SK-N-SH (cell line): ENCODE measurements at regions not wholly inside any gene's neighbourhood (a gene's known extent, or its start where the extent isn't known, plus 50 kb on each side); places are given as distances from the start of the nearest gene placed in this dataset.

Experiments used
- CTCF ChIA-PET: fragments of 300-600, 350-600 bp; formaldehyde crosslinking; extraction: SDS; loops from one replicate; lab custom pipeline; 2021; lab: Yijun Ruan, JAX
- POLR2A ChIA-PET: fragments of 350-600 bp; sonication (Branson Sonifier 250); formaldehyde crosslinking; extraction: SDS; loops from one replicate; lab custom pipeline; 2020; ENCODE audit warnings: antibody characterized with exemption, inconsistent platforms; lab: Yijun Ruan, JAX
- DNase-seq: peaks from one replicate; pipeline ENCODE4 v3.0.0; 2012
- H2AFZ ChIP-seq: fragments of 200-600 bp; sonication (generic); 2 replicates; pipeline ENCODE4 v1.8.1; 2016; ENCODE audit warnings: antibody characterized with exemption, mild to moderate bottlenecking, low read depth
- H3F3A ChIP-seq: fragments of 200-600 bp; sonication (generic); replicated peaks from 2 replicates; pipeline ENCODE3; 2016; ENCODE audit warnings: antibody characterized with exemption, mild to moderate bottlenecking; ENCODE audit not compliant: insufficient read depth
- H3K27ac ChIP-seq, 2 experiments: fragments of 200-500 bp in 1 of 2; fragments of 200-600 bp in 1 of 2; sonication (Bioruptor generic) in 1 of 2; sonication (generic), shearing (Covaris generic) in 1 of 2; 2 replicates each; pipeline versions ENCODE4 v1.5.1 to v1.6.1; 2014 to 2016; ENCODE audit warnings: low read depth in 2 of 2, inconsistent platforms in 1 of 2, low read length in 1 of 2, mild to moderate bottlenecking in 1 of 2, mixed read lengths in 1 of 2
- H3K27me3 ChIP-seq: fragments of 200-600 bp; sonication (generic), shearing (Covaris generic); 2 replicates; pipeline ENCODE4 v1.6.1; 2016; ENCODE audit warnings: mixed run types; ENCODE audit not compliant: insufficient read depth
- H3K36me3 ChIP-seq, 2 experiments: fragments of 200-500 bp in 1 of 2; fragments of 200-600 bp in 1 of 2; sonication (Bioruptor generic) in 1 of 2; sonication (generic) in 1 of 2; replicated peaks in 1 of 2; 2 replicates each; pipeline versions ENCODE3 to v1.5.1; 2014 to 2016; ENCODE audit warnings: low read length in 1 of 2, mild to moderate bottlenecking in 1 of 2; ENCODE audit not compliant: insufficient read depth in 2 of 2, control insufficient read depth in 1 of 2
- H3K4me1 ChIP-seq, 2 experiments: fragments of 200-500 bp in 1 of 2; fragments of 200-600 bp in 1 of 2; sonication (Bioruptor generic) in 1 of 2; sonication (generic), shearing (Covaris generic) in 1 of 2; 2 replicates each; pipeline versions ENCODE4 v1.5.1 to v1.6.1; 2014 to 2016; ENCODE audit warnings: low read depth in 1 of 2, low read length in 1 of 2, mixed run types in 1 of 2; ENCODE audit not compliant: insufficient read depth in 2 of 2, control insufficient read depth in 1 of 2
- H3K4me2 ChIP-seq: fragments of 200-600 bp; sonication (generic), shearing (Covaris generic); 2 replicates; pipeline ENCODE4 v1.6.1; 2017; ENCODE audit warnings: mixed run types
- H3K4me3 ChIP-seq, 2 experiments: fragments of 200-500 bp in 1 of 2; fragments of 200-600 bp in 1 of 2; sonication (Bioruptor generic) in 1 of 2; sonication (generic), shearing (Covaris generic) in 1 of 2; 2 replicates each; pipeline versions ENCODE4 v1.5.1 to v1.8.1; 2014 to 2016; ENCODE audit warnings: low read depth in 2 of 2, inconsistent platforms in 1 of 2, low read length in 1 of 2, mild to moderate bottlenecking in 1 of 2, mixed read lengths in 1 of 2, moderate library complexity in 1 of 2
- H3K79me2 ChIP-seq: fragments of 200-600 bp; sonication (generic); 2 replicates; pipeline ENCODE4 v1.8.1; 2017; ENCODE audit warnings: mild to moderate bottlenecking; ENCODE audit not compliant: insufficient read depth
- H3K9ac ChIP-seq: fragments of 200-600 bp; sonication (generic); 2 replicates; pipeline ENCODE4 v1.6.1; 2017; ENCODE audit warnings: mixed run types
- H3K9me2 ChIP-seq: fragments of 200-600 bp; sonication (generic); 2 replicates; pipeline ENCODE4 v1.6.1; 2017; ENCODE audit warnings: mixed run types
- H3K9me3 ChIP-seq: fragments of 200-600 bp; sonication (generic); 2 replicates; pipeline ENCODE4 v1.6.1; 2017; ENCODE audit warnings: mixed run types, mild to moderate bottlenecking, moderate library complexity
- H4K20me1 ChIP-seq: fragments of 200-600 bp; sonication (generic); 2 replicates; pipeline ENCODE4 v1.6.1; 2017; ENCODE audit warnings: mild to moderate bottlenecking, mixed run types; ENCODE audit not compliant: insufficient read depth
- CHD2 ChIP-seq: fragments of 150-350 bp; IDR thresholded peaks from 2 replicates; pipeline ENCODE4 v1.6.1; 2018; ENCODE audit warnings: low read length; ENCODE audit not compliant: partially characterized antibody
- CTCF ChIP-seq: fragments of 200-600 bp; sonication (generic); IDR thresholded peaks from 2 replicates; pipeline ENCODE4 v1.6.1; 2017; ENCODE audit warnings: antibody characterized with exemption, mild to moderate bottlenecking, moderate library complexity
- ELF1 ChIP-seq: IDR thresholded peaks from 2 replicates; pipeline ENCODE4 v1.4.0; 2012
- EZH2phosphoT487 ChIP-seq: fragments of 200-600 bp; sonication (generic); IDR thresholded peaks from 2 replicates; pipeline ENCODE4 v1.6.1; 2017; ENCODE audit warnings: low read depth, mixed run types, mild to moderate bottlenecking, antibody characterized with exemption, moderate library complexity, borderline replicate concordance
- FOXM1 ChIP-seq: IDR thresholded peaks from 2 replicates; pipeline ENCODE4 v1.4.0; 2012; ENCODE audit warnings: low read depth, mild to moderate bottlenecking
- JUND ChIP-seq: IDR thresholded peaks from 2 replicates; pipeline ENCODE4 v1.4.0; 2012
- MAX ChIP-seq: IDR thresholded peaks from 2 replicates; pipeline ENCODE4 v1.4.0; 2012; ENCODE audit warnings: low read depth
- MEF2A ChIP-seq: IDR thresholded peaks from 2 replicates; pipeline ENCODE4 v1.4.0; 2012; ENCODE audit warnings: low read depth, borderline replicate concordance
- MXI1 ChIP-seq: IDR thresholded peaks from 2 replicates; pipeline ENCODE4 v1.6.1; 2012; ENCODE audit warnings: mild to moderate bottlenecking, low read depth, low read length, improper control_type of control experiment
- NRF1 ChIP-seq: IDR thresholded peaks from 2 replicates; pipeline ENCODE4 v1.6.1; 2012; ENCODE audit warnings: low read depth, mild to moderate bottlenecking, low read length
- PBX3 ChIP-seq: IDR thresholded peaks from 2 replicates; pipeline ENCODE4; 2012
- POLR2AphosphoS5 ChIP-seq: IDR thresholded peaks from 2 replicates; pipeline ENCODE4 v1.6.1; 2012; ENCODE audit warnings: low read depth, low read length
- REST ChIP-seq: IDR thresholded peaks from 2 replicates; pipeline ENCODE4 v1.6.1; 2012; ENCODE audit warnings: mild to moderate bottlenecking, low read depth, low read length, moderate library complexity
- RFX5 ChIP-seq: IDR thresholded peaks from 2 replicates; pipeline ENCODE4 v1.6.1; 2012; ENCODE audit warnings: mild to moderate bottlenecking, improper control_type of control experiment, low read length
- TEAD4 ChIP-seq: IDR thresholded peaks from 2 replicates; pipeline ENCODE4 v1.4.0; 2012; ENCODE audit warnings: mild to moderate bottlenecking, borderline replicate concordance; ENCODE audit not compliant: insufficient read depth
- YY1 ChIP-seq: IDR thresholded peaks from 2 replicates; pipeline ENCODE4 v1.4.0; 2012; ENCODE audit warnings: low read depth, mild to moderate bottlenecking
- ZBTB33 ChIP-seq: IDR thresholded peaks from 2 replicates; pipeline ENCODE4 v1.4.0; 2012; ENCODE audit warnings: low read depth, borderline replicate concordance
- WGBS: methylation state at CpG from one replicate; pipeline ENCODE4 v1.1.6; 2017; ENCODE audit warnings: low lambda C conversion rate; 5-methylcytosine and 5-hydroxymethylcytosine counted together

GRCh38 chr2:103164748-103165147, 402.9 kb downstream of the TMEM182 start:
- Histone ChIP-seq H3K79me2 (no peaks in the 10 kb centered on the region), H3K9me2 (no peaks in the 10 kb centered on the region), H3K9me3 (no peaks in the 10 kb centered on the region), H3K36me3 (no peaks in the 10 kb centered on the region), H3K4me3 (no peak overlapping the region), H3F3A (no peaks in the 10 kb centered on the region), H3K27ac (no peak overlapping the region), H3K9ac (no peak overlapping the region), H3K4me2 (no peak overlapping the region), H4K20me1 (no peaks in the 10 kb centered on the region), H2AFZ (no peak overlapping the region), H3K27me3 (0 out of 2 replicates have a peak, but pooled peaks cover 10% of the 10 kb centered on the region), H3K4me1 (no peaks in the 10 kb centered on the region)
- POLR2A ChIA-PET = no interaction called here
- TF ChIP-seq ZBTB33 (no peak), YY1 (no peak), JUND (no peak), MAX (no peak), POLR2AphosphoS5 (no peak), EZH2phosphoT487 (no peak)
- WGBS = 2% methylated on average over 5 of the region's 5 CpGs
- CTCF ChIA-PET = no interaction called here
- no peak for DNase-seq

- H3K36me3 ChIP-seq = no peaks in the 10 kb centered on the region
- H3K4me2 ChIP-seq = no peak overlapping the region
- DNase-seq = no peak
- no peak overlapping the region for H2AFZ ChIP-seq
- CTCF ChIA-PET = no interaction called here
- H3K79me2 ChIP-seq = no peaks in the 10 kb centered on the region
- H3F3A ChIP-seq = no peaks in the 10 kb centered on the region
- H3K9me3 ChIP-seq = no peaks in the 10 kb centered on the region
- H3K4me3 ChIP-seq = no peak overlapping the region
- 0 out of 2 replicates have a peak, but pooled peaks cover 10% of the 10 kb centered on the region for H3K27me3 ChIP-seq
- POLR2A ChIA-PET = no interaction called here
- 17% methylated on average over 6 of the region's 6 CpGs for WGBS
- no peaks in the 10 kb centered on the region for H3K4me1 ChIP-seq
- no peaks in the 10 kb centered on the region for H4K20me1 ChIP-seq
- no peaks in the 10 kb centered on the region for H3K9me2 ChIP-seq
- no peak overlapping the region for H3K9ac ChIP-seq
- no peak overlapping the region for H3K27ac ChIP-seq
- no peak for TF ChIP-seq REST
- TF ChIP-seq CHD2 = no peak
- no peak for TF ChIP-seq TEAD4
- no peak for TF ChIP-seq YY1
- no peak for TF ChIP-seq RFX5
- TF ChIP-seq NRF1 = no peak
- TF ChIP-seq MXI1 = no peak
- TF ChIP-seq CTCF = no peak
- no peak for TF ChIP-seq ZBTB33
- TF ChIP-seq MEF2A = no peak
- TF ChIP-seq EZH2phosphoT487 = no peak
- no peak for TF ChIP-seq FOXM1
- TF ChIP-seq ELF1 = no peak
- no peak for TF ChIP-seq PBX3
- no peak for TF ChIP-seq POLR2AphosphoS5
Observed at GRCh38 chr2:103165836-103166235, 404.0 kb downstream of the TMEM182 start.
